ENCODE measurements at regions not wholly inside any gene's neighbourhood (a gene's known extent, or its start where the extent isn't known, plus 50 kb on each side); places are given as distances from the start of the nearest gene placed in this dataset.

GRCh38 chr4:20119141-20119540, 132.6 kb upstream of the SLIT2 start:
- Mint-ChIP-seq H3K4me1 (no peaks in the 10 kb centered on the region), H3K36me3 (ENCODE audit: low read depth) (no peaks in the 10 kb centered on the region), H3K9me3 (peaks cover under 1% of the 10 kb centered on the region), H3K4me3 (no peak overlapping the region), H3K27me3 (ENCODE audit: low read depth) (no peaks in the 10 kb centered on the region), H3K27ac (no peak overlapping the region)
- TF ChIP-seq CTCF (IDR thresholded peaks at IDR 0.05; ENCODE audit: unreplicated experiment in 3 of 3) = no peak

GRCh38 chr4:20109391-20109790, 142.3 kb upstream of the SLIT2 start:
- Mint-ChIP-seq H3K9me3 (peaks cover 5% of the 10 kb centered on the region), H3K27me3 (ENCODE audit: low read depth) (no peaks in the 10 kb centered on the region), H3K27ac (no peak overlapping the region), H3K4me3 (no peak overlapping the region), H3K36me3 (ENCODE audit: low read depth) (no peaks in the 10 kb centered on the region), H3K4me1 (no peaks in the 10 kb centered on the region)
- TF ChIP-seq CTCF (IDR thresholded peaks at IDR 0.05; ENCODE audit: unreplicated experiment in 3 of 3) = no peak

- Mint-ChIP-seq H3K36me3 (ENCODE audit: low read depth) (no peaks in the 10 kb centered on the region), H3K27me3 (ENCODE audit: low read depth) (peaks cover 3% of the 10 kb centered on the region), H3K27ac (no peak overlapping the region), H3K4me1 (no peaks in the 10 kb centered on the region), H3K4me3 (no peak overlapping the region), H3K9me3 (peaks cover 2% of the 10 kb centered on the region)
- TF ChIP-seq CTCF (IDR thresholded peaks at IDR 0.05; ENCODE audit: unreplicated experiment in 3 of 3) = no peak
These were observed 144.8 kb upstream of the SLIT2 start for GRCh38 chr4:20106921-20107320.

GRCh38 chr4:20101831-20102230, 149.9 kb upstream of the SLIT2 start:
- no peaks in the 10 kb centered on the region for H3K9me3 Mint-ChIP-seq
- TF ChIP-seq CTCF (IDR thresholded peaks at IDR 0.05; ENCODE audit: unreplicated experiment in 3 of 3) = no peak
- H3K36me3 Mint-ChIP-seq (ENCODE audit: low read depth) = no peaks in the 10 kb centered on the region
- H3K27ac Mint-ChIP-seq = no peak overlapping the region
- no peak overlapping the region for H3K4me3 Mint-ChIP-seq
- H3K27me3 Mint-ChIP-seq (ENCODE audit: low read depth) = peaks cover 3% of the 10 kb centered on the region
- H3K4me1 Mint-ChIP-seq = no peaks in the 10 kb centered on the region

- Mint-ChIP-seq H3K4me1 (no peaks in the 10 kb centered on the region), H3K27ac (no peak overlapping the region), H3K27me3 (ENCODE audit: low read depth) (no peaks in the 10 kb centered on the region), H3K9me3 (no peaks in the 10 kb centered on the region), H3K36me3 (ENCODE audit: low read depth) (no peaks in the 10 kb centered on the region), H3K4me3 (no peak overlapping the region)
- TF ChIP-seq CTCF (IDR thresholded peaks at IDR 0.05; ENCODE audit: unreplicated experiment in 3 of 3) = no peak
These were observed 154.8 kb upstream of the SLIT2 start for GRCh38 chr4:20096911-20097310.

GRCh38 chr4:20095805-20096541, 155.7 kb upstream of the SLIT2 start:
- no peaks in the 10 kb centered on the region for H3K4me1 Mint-ChIP-seq
- H3K9me3 Mint-ChIP-seq = no peaks in the 10 kb centered on the region
- H3K27me3 Mint-ChIP-seq (ENCODE audit: low read depth) = no peaks in the 10 kb centered on the region
- H3K27ac Mint-ChIP-seq = no peak overlapping the region
- no peaks in the 10 kb centered on the region for H3K36me3 Mint-ChIP-seq (ENCODE audit: low read depth)
- TF ChIP-seq CTCF (IDR thresholded peaks at IDR 0.05; ENCODE audit: unreplicated experiment in 3 of 3) = no peak
- H3K4me3 Mint-ChIP-seq = no peak overlapping the region
